Choroid plexus epithelial cell (primary cell): ENCODE measurements at regions not wholly inside any gene's neighbourhood (a gene's known extent, or its start where the extent isn't known, plus 50 kb on each side); places are given as distances from the start of the nearest gene placed in this dataset.

Experiments used
- DNase-seq: peaks from one replicate; pipeline ENCODE4 v3.0.0-alpha.2; 2010; ENCODE audit warnings: low read depth
- H3K4me3 ChIP-seq: 2 replicates; pipeline ENCODE4 v1.5.1; 2011; ENCODE audit warnings: low read depth, mild to moderate bottlenecking, control low read depth, low read length, moderate library complexity
- TF ChIP-seq, protein P1 (sequence below): conservative IDR thresholded peaks from 2 replicates; pipeline ENCODE4 v1.5.1; 2011; ENCODE audit warnings: low read depth, mild to moderate bottlenecking, control low read depth, inconsistent platforms, low read length, moderate library complexity

DNA sequence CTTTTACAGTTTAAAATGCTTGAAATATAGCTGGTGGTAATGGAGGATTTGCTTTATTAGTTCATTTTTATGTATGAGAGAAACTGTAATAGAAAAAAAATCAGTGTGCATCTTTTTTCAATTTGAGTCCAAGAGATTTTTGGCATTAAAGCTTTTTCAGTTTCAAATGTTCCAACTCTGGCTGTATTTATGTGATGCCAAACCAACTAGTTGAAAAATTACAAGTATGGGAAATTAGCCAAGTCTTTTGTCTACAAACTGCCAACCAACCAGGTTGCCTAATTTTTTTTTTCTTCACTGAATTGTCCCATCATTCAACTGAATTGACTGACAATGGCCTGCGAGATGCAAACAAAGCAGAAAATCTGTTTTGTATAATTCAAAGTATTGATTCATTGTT, 95.7 kb downstream of the ICOS start:
- TF ChIP-seq, protein P1, sequence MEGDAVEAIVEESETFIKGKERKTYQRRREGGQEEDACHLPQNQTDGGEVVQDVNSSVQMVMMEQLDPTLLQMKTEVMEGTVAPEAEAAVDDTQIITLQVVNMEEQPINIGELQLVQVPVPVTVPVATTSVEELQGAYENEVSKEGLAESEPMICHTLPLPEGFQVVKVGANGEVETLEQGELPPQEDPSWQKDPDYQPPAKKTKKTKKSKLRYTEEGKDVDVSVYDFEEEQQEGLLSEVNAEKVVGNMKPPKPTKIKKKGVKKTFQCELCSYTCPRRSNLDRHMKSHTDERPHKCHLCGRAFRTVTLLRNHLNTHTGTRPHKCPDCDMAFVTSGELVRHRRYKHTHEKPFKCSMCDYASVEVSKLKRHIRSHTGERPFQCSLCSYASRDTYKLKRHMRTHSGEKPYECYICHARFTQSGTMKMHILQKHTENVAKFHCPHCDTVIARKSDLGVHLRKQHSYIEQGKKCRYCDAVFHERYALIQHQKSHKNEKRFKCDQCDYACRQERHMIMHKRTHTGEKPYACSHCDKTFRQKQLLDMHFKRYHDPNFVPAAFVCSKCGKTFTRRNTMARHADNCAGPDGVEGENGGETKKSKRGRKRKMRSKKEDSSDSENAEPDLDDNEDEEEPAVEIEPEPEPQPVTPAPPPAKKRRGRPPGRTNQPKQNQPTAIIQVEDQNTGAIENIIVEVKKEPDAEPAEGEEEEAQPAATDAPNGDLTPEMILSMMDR, result no peak
- DNase-seq, result no peak
- H3K4me3 ChIP-seq, result no peak overlapping the region

DNA sequence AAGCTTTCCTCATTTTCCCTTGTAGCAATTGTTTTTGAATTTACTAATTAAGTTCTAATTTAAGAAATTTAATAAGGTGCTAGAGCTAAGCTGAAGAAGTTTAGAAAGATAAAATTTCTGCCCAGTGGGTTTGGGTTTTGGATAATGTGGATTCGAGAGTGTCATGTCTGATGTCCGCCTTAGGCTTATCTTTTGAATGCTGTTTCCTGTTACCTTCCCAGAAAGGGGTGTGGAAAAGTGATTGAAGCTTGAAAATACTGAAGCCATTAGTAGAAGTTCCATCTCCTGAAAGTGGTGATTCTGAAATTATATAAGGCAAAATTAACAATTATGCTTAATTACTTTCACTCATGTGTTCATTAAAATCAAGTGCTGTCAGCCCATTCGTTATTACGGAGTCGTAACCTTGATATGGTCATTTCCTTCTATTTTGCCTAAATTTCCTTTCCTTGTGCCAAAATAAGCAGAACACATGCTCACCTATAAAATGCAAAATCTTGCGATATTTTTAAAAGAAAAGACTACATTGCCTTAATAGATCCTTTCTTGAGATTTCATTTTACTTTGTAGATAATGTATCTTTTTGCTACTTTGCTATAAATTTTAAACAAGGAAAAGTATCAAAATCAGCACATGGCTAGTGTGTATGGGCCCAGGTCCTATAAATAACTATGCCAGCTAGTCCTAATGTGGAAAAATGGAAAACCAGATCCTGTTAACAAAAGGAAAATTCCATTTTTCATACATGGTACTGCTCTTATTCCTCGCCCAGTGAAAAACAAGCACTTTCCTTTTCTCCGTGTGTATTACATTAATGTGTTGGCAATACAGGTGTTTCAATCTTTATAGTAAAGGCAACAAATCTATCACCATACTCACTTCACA, 97.3 kb downstream of the ICOS start:
- TF ChIP-seq, protein P1, result no peak
- DNase-seq, result no peak
- H3K4me3 ChIP-seq, result no peak overlapping the region

DNA sequence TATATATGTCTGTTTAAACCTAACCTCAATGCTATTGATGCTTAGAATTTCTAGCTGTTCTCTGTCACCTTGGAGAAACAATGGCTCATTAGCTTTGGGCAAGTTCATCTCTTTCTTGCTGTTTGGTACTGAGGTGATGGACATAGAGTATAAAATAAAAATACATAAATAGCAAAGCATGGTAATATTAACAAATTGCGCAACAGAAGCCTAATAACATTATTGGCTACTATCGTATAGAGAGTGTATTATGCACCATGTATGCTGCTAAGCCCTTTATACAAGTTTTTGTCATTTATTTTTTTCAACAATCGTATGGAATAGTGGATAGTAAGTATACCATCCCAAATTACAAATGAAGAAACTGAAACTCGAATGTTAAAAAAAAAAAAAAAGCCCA, 100.1 kb downstream of the ICOS start:
- no peak for DNase-seq
- TF ChIP-seq, protein P1, result no peak
- H3K4me3 ChIP-seq, result no peak overlapping the region

DNA sequence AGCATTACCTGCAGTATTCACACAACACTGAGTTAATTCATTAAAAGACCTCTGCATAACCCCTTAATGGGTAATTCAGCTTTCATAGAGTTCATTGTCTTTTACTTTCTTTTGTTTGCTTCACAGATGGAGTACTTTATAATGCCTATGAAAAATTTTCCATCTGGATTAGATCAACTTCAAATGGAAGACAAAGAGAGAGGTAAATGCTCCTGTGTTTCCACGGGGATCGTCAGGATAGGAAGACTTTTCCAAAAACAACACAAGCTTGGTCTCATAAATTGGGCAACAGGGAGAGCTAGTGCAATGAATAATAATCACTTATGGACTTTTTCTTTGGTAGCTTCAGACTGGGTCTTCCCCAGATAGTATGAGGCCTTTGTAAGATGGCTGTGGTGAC, 100.7 kb downstream of the ICOS start:
- DNase-seq, result no peak
- H3K4me3 ChIP-seq, result no peak overlapping the region

DNA sequence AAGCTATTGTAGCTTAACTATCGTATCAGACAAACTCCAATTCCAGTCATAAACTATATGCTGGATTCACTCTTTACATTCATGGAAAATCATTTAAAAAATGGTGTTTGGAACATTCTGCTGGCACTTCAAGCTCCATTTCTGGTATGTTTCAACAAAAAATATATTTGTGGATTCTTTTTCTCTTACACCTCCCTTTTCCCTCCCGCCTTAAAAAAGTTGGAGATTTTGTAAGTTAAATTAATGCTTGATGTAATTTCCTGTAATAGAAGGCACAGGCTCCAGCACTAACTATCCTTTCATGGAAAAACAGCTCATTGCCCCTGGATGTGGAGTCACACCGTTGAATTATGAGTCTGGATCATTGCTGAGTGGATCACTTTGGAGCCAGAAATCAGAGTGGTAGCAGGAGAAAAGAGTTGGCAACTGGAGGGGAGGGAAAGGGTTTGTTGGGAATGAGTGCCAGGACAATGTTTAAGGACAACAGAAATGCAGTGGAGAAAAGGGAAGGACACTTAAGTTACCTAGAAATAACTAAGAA, 102.8 kb downstream of the ICOS start:
- H3K4me3 ChIP-seq, result no peak overlapping the region
- DNase-seq, result no peak
- TF ChIP-seq, protein P1, result no peak

More for the DNA sequence above, 100.7 kb downstream of the ICOS start:
- TF ChIP-seq, protein P1, result no peak

DNA sequence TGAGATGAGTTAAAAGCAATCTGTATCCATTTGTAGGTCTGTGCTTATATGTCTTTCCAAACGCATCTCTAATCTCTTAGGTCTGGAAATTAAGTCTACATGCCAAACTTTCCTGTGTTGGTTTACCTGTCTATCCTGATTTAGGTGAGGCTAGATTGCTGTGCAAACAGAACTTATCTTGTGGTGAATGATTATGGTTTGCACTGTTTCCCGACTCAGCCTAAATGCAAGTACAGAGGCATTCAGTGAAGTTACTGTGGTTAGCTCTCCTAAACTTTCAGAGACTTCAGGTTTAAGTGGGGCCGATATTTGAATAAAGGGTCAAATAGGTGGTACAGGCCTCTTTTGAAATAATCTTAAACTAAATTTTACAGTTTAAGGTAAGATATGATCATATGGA, 103.5 kb downstream of the ICOS start:
- no peak overlapping the region for H3K4me3 ChIP-seq
- TF ChIP-seq, protein P1, result no peak
- no peak for DNase-seq

DNA sequence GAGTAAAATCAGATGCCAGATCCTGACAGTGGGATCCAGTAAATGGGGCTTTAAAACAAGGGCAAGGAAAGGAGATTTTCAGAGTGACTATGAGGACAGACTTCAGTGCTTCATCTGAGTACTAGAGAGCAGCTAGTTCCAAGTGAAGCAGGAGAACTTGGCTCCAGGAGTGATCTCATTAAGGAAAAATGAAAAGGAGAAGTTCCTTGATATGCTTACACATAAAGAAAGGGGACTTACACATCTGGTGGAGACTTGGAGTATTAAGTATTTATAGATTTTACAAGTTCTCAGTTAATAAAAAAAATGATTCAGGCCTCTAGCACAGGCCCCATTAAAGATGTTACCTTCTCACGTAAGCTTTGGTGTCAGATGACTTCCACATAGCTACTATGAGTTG, 105.8 kb downstream of the ICOS start:
- DNase-seq, result no peak
- TF ChIP-seq, protein P1, result no peak
- H3K4me3 ChIP-seq, result no peak overlapping the region
